ENCODE measurements at regions not wholly inside any gene's neighbourhood (a gene's known extent, or its start where the extent isn't known, plus 50 kb on each side); places are given as distances from the start of the nearest gene placed in this dataset.

- TF ChIP-seq, protein P1, sequence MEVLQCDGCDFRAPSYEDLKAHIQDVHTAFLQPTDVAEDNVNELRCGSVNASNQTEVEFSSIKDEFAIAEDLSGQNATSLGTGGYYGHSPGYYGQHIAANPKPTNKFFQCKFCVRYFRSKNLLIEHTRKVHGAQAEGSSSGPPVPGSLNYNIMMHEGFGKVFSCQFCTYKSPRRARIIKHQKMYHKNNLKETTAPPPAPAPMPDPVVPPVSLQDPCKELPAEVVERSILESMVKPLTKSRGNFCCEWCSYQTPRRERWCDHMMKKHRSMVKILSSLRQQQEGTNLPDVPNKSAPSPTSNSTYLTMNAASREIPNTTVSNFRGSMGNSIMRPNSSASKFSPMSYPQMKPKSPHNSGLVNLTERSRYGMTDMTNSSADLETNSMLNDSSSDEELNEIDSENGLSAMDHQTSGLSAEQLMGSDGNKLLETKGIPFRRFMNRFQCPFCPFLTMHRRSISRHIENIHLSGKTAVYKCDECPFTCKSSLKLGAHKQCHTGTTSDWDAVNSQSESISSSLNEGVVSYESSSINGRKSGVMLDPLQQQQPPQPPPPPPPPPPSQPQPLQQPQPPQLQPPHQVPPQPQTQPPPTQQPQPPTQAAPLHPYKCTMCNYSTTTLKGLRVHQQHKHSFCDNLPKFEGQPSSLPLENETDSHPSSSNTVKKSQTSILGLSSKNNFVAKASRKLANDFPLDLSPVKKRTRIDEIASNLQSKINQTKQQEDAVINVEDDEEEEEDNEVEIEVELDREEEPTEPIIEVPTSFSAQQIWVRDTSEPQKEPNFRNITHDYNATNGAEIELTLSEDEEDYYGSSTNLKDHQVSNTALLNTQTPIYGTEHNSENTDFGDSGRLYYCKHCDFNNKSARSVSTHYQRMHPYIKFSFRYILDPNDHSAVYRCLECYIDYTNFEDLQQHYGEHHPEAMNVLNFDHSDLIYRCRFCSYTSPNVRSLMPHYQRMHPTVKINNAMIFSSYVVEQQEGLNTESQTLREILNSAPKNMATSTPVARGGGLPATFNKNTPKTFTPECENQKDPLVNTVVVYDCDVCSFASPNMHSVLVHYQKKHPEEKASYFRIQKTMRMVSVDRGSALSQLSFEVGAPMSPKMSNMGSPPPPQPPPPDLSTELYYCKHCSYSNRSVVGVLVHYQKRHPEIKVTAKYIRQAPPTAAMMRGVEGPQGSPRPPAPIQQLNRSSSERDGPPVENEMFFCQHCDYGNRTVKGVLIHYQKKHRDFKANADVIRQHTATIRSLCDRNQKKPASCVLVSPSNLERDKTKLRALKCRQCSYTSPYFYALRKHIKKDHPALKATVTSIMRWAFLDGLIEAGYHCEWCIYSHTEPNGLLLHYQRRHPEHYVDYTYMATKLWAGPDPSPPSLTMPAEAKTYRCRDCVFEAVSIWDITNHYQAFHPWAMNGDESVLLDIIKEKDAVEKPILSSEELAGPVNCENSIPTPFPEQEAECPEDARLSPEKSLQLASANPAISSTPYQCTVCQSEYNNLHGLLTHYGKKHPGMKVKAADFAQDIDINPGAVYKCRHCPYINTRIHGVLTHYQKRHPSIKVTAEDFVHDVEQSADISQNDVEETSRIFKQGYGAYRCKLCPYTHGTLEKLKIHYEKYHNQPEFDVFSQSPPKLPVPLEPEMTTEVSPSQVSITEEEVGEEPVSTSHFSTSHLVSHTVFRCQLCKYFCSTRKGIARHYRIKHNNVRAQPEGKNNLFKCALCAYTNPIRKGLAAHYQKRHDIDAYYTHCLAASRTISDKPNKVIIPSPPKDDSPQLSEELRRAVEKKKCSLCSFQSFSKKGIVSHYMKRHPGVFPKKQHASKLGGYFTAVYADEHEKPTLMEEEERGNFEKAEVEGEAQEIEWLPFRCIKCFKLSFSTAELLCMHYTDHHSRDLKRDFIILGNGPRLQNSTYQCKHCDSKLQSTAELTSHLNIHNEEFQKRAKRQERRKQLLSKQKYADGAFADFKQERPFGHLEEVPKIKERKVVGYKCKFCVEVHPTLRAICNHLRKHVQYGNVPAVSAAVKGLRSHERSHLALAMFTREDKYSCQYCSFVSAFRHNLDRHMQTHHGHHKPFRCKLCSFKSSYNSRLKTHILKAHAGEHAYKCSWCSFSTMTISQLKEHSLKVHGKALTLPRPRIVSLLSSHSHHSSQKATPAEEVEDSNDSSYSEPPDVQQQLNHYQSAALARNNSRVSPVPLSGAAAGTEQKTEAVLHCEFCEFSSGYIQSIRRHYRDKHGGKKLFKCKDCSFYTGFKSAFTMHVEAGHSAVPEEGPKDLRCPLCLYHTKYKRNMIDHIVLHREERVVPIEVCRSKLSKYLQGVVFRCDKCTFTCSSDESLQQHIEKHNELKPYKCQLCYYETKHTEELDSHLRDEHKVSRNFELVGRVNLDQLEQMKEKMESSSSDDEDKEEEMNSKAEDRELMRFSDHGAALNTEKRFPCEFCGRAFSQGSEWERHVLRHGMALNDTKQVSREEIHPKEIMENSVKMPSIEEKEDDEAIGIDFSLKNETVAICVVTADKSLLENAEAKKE (CRISPR knock-in tag; IDR thresholded peaks at IDR 0.05) = no peak
- no peak for TF ChIP-seq STAT1 (IDR thresholded peaks at IDR 0.05; ENCODE audit: unreplicated experiment)
- no peak for TF ChIP-seq ETS1 (IDR thresholded peaks at IDR 0.05)
These were observed 1433.2 kb downstream of the LRFN5 start (continued) for GRCh38 chr14:43039881-43040280.

GRCh38 chr14:43031598-43031997, 1424.9 kb downstream of the LRFN5 start:
- H3F3A ChIP-seq (replicated peaks; ENCODE audit: low read depth) = no peaks in the 10 kb centered on the region
- H2AFZ ChIP-seq = no peak overlapping the region
- Mint-ChIP-seq H3K27me3 (ENCODE audit: insufficient read depth, low read depth, poor library complexity) (no peaks in the 10 kb centered on the region), H3K4me3 (no peak overlapping the region), H3K27ac (no peak overlapping the region), H3K9me3 (no peaks in the 10 kb centered on the region), H3K4me1 (no peaks in the 10 kb centered on the region), H3K36me3 (ENCODE audit: low read depth) (no peaks in the 10 kb centered on the region)
- no peaks in the 10 kb centered on the region for H4K20me1 ChIP-seq (replicated peaks; ENCODE audit: insufficient read depth)
- no peaks in the 10 kb centered on the region for H3K79me2 ChIP-seq (replicated peaks; ENCODE audit: insufficient read depth)
- no peak overlapping the region for H3K27ac ChIP-seq (ENCODE audit: low read depth)
- H3K4me2 ChIP-seq = no peak overlapping the region
- ATAC-seq (no peak), DNase-seq (ENCODE audit: low spot score) (no peak)
- H3K4me1 ChIP-seq (ENCODE audit: insufficient read depth) = no peaks in the 10 kb centered on the region
- no peak overlapping the region for H3K4me3 ChIP-seq
- no peaks in the 10 kb centered on the region for H3K9me2 ChIP-seq (ENCODE audit: insufficient read depth)
- H3K27me3 ChIP-seq (ENCODE audit: insufficient read depth) = no peaks in the 10 kb centered on the region
- no peaks in the 10 kb centered on the region for H3K36me3 ChIP-seq (ENCODE audit: insufficient read depth)
- TF ChIP-seq ETS1 (IDR thresholded peaks at IDR 0.05) (no peak), JUNB (IDR thresholded peaks at IDR 0.05; ENCODE audit: unreplicated experiment) (no peak), REST (IDR thresholded peaks at IDR 0.05; ENCODE audit: unreplicated experiment) (no peak), ZNF114 (CRISPR knock-in tag; IDR thresholded peaks at IDR 0.05) (no peak), POLR2AphosphoS5 (IDR thresholded peaks at IDR 0.05; ENCODE audit: low read depth) (no peak), EZH2 (IDR thresholded peaks at IDR 0.05; ENCODE audit: low read depth, unreplicated experiment) (no peak), ZNF331 (CRISPR knock-in tag; IDR thresholded peaks at IDR 0.05; ENCODE audit: low read depth) (no peak), EZH2phosphoT487 (IDR thresholded peaks at IDR 0.05; ENCODE audit: unreplicated experiment) (no peak), CREB1 (CRISPR knock-in tag; IDR thresholded peaks at IDR 0.05; ENCODE audit: low read depth) (no peak), CTCF (conservative IDR thresholded peaks at IDR 0.05; ENCODE audit: low read depth in 2 of 2) (no peak)

Data from GM23338 (cell line).